Suprapubic skin (tissue), 3 donors: ENCODE measurements at regions not wholly inside any gene's neighbourhood (a gene's known extent, or its start where the extent isn't known, plus 50 kb on each side); places are given as distances from the start of the nearest gene placed in this dataset.

ENCODE experiments used
- CTCF ChIP-seq, 2 donors: fragments of 200-600 bp in 1 of 2; fragments of 450-650 bp in 1 of 2; sonication (generic) in 1 of 2; IDR thresholded peaks; one replicate each; pipeline ENCODE4 v1.5.1; 2016 to 2019; ENCODE audit warnings: antibody characterized with exemption in 2 of 2, mild to moderate bottlenecking in 1 of 2, moderate library complexity in 1 of 2
- POLR2A ChIP-seq, 2 donors: fragments of 450-650 bp; IDR thresholded peaks; one replicate each; pipeline ENCODE4 v1.6.1; 2017; ENCODE audit warnings: antibody characterized with exemption in 2 of 2, mild to moderate bottlenecking in 2 of 2, moderate library complexity in 2 of 2

GRCh38 chr1:81109038-81109437 lies 691.7 kb upstream of the ADGRL2 start:
- TF ChIP-seq CTCF (IDR thresholded peaks at IDR 0.05) = no peak
- no peak for TF ChIP-seq POLR2A (IDR thresholded peaks at IDR 0.05)
